ENCODE measurements at regions not wholly inside any gene's neighbourhood (a gene's known extent, or its start where the extent isn't known, plus 50 kb on each side); places are given as distances from the start of the nearest gene placed in this dataset.
A peak's percentile ranks its signal among the peaks of the same experiment; 100 is the strongest.

DNA sequence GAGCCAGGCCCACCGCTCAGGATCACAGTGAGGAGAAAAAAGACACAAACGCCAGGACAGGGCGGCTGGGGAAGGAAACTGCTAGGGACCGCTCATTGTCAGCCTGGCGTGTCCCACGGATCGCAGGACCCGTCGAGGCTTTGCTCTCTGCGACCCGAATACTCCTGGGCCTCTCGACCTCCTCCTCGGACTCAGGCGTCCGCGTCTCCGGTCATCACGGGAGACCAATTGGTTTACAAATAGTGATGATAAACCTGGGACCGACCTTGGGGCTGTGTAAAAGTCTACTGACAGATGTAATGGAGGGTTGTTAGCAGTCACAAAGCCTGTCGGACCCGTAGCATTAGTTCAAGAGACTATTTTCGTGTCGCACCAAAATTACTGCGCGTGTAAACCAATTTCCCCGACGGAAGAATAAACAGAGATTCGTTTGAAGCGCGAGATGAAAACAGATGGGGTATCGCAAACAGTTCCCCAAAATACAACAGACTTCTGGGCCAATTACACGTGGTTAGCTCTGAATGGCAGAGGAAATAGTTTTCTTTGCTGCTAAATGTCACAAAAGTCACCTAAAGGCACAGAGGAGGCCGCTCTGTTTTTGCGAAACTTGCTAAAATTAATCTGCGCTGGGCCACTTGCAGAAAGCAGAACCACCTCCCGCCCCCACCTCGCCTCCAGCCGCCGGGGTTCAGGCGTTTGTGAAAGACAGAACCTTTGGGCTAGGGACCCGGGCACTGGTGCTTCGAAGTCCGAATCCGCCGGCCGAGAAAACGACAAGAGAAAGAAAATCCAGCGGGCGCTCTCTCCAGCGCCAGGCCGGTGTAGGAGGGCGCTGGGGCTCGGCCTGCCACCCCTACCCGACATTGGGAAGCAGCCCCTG is 67.6 kb downstream of the FOXD1 start:
- TF ChIP-seq, protein P1, sequence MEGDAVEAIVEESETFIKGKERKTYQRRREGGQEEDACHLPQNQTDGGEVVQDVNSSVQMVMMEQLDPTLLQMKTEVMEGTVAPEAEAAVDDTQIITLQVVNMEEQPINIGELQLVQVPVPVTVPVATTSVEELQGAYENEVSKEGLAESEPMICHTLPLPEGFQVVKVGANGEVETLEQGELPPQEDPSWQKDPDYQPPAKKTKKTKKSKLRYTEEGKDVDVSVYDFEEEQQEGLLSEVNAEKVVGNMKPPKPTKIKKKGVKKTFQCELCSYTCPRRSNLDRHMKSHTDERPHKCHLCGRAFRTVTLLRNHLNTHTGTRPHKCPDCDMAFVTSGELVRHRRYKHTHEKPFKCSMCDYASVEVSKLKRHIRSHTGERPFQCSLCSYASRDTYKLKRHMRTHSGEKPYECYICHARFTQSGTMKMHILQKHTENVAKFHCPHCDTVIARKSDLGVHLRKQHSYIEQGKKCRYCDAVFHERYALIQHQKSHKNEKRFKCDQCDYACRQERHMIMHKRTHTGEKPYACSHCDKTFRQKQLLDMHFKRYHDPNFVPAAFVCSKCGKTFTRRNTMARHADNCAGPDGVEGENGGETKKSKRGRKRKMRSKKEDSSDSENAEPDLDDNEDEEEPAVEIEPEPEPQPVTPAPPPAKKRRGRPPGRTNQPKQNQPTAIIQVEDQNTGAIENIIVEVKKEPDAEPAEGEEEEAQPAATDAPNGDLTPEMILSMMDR (conservative IDR thresholded peaks at IDR 0.05; ENCODE audit: low read length) = no peak

DNA sequence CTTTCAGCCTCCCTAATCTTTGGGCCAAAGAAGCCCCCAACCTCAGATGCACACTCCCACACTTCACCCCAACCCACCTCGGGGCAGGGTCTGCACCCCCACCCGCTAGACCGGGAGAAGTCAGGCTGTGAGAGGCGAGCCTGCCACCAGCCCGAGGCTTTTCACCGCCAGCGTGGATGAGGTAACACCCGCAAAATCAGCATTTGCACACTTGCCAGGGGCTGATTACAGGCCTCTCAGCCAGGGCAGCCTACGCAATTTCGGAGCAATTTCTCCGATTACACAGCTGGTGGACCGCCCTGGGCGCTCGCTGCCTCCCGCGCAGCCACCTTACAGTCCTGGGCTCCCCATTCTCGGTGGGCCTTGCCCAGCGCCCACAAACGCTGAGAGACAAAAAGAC is 68.5 kb downstream of the FOXD1 start:
- DNase-seq (ENCODE audit: low read depth) = no peak
- TF ChIP-seq, protein P1 (conservative IDR thresholded peaks at IDR 0.05; ENCODE audit: low read length) = no peak
- no peak overlapping the region for H3K4me3 ChIP-seq (ENCODE audit: low read length)

More for the DNA sequence above, 67.6 kb downstream of the FOXD1 start:
- no peak for DNase-seq (ENCODE audit: low read depth)
- no peak overlapping the region for H3K4me3 ChIP-seq (ENCODE audit: low read length)

DNA sequence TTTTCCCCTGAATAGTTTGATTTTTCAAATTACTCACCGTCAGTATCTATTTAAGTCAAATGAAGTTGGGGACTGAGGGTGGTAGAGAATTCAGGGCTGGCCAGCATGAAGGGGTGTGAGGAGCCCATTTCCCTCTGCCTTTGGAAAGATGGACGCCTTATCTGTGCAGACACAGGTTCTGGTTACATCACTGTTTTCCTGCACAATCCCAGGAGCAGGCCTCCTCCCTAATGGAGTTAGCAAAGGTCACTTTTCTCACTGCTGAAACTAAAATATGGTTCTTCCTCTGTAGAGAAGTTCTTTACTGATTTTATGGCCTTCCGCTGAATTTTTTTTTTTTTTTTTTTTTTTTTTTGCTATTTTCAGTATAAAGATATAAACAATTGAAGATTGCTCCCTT is 69.1 kb downstream of the FOXD1 start:
- TF ChIP-seq, protein P1 (conservative IDR thresholded peaks at IDR 0.05; ENCODE audit: low read length) = no peak
- no peak for DNase-seq (ENCODE audit: low read depth)
- no peak overlapping the region for H3K4me3 ChIP-seq (ENCODE audit: low read length)

DNA sequence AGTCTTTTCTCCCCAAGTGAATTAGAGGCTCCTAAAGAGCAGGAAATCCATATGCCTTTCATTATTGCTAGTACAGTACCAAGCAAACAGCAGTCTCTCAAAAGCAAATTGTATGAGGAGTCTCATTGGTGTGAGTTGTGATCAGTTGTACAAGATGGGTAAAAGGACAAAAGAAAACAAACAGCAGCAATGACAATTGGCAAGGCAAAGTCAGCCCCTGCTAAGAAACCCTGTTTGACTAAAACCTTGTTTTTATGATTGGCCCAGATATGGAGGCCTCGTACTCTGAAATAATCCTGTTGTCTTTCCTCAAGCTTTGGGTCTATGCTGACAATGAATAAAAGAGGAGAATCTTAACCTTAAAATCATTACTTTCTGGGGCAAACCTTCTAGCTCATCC is 69.8 kb downstream of the FOXD1 start:
- TF ChIP-seq, protein P1 (conservative IDR thresholded peaks at IDR 0.05; ENCODE audit: low read length) = no peak
- no peak for DNase-seq (ENCODE audit: low read depth)
- no peak overlapping the region for H3K4me3 ChIP-seq (ENCODE audit: low read length)

DNA sequence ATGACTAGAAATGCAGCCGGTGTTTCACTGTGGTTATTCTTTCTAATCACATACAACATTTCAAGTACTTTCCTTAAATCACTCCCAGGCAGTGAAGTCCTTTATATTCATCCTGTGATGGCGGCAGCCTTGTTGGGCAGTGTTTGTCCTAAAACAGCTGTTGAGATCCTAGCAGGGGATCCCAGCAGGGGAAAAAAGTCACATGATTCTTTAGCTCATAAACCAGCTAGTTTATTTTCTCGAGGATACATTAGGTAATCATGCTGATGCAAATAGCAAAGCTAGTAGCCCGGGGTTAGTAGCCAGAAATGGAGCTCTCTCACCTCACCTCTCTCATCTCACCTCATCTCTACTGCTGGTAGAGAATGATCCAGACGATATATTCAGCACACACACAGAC is 70.5 kb downstream of the FOXD1 start:
- no peak for DNase-seq (ENCODE audit: low read depth)
- H3K4me3 ChIP-seq (ENCODE audit: low read length) = no peak overlapping the region
- TF ChIP-seq, protein P1 (conservative IDR thresholded peaks at IDR 0.05; ENCODE audit: low read length) = no peak

DNA sequence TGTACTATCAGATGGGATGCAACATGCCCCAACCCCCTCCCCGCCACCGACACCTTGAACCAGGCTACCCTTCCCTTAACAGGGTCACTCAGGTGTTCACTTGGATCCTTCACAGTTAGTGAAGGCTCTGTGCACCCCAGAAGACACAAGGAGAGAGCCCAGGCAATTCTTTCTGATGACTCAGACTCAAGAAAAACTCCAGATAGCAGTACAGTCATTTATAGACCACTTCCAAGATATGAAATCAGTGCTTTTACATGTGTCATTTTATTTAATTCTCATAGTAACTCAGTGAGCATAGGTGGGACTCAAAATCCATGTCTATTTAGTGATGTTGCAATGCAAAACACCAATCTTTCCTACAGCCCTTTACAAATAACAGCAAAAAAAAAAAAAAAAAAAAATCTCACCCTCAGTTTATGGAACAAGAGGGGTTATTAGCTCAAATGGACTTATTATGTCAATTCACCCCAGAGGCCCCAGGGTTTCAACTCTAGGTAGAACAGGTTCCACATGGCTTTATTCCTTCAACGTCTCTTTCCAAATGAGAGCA is 71.9 kb downstream of the FOXD1 start:
- peak; percentile 49 for DNase-seq (ENCODE audit: low read depth)
- H3K4me3 ChIP-seq (ENCODE audit: low read length) = no peak overlapping the region
- TF ChIP-seq, protein P1 (conservative IDR thresholded peaks at IDR 0.05; ENCODE audit: low read length) = no peak

DNA sequence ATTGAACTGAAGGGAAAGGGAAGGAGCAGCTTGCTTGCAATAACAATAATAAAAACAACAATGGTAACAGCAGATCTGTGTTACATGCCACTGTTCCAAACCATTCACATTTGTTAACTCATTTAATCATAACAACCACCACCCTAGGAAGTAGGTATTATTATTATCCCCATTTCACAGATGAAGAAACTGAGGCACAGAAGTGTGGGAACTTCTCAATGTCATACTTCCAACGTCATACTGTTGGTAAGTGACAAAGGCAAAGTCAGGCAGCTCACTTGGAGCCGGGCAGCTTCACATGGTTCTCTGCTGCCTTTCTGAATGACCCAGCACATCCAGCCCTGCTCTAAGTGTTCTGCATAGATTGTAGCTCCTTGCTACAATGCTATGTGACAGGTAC is 72.6 kb downstream of the FOXD1 start:
- H3K4me3 ChIP-seq (ENCODE audit: low read length) = no peak overlapping the region
- TF ChIP-seq, protein P1 (conservative IDR thresholded peaks at IDR 0.05; ENCODE audit: low read length) = no peak
- no peak for DNase-seq (ENCODE audit: low read depth)
